ENCODE measurements at regions not wholly inside any gene's neighbourhood (a gene's known extent, or its start where the extent isn't known, plus 50 kb on each side); places are given as distances from the start of the nearest gene placed in this dataset.
A peak's percentile ranks its signal among the peaks of the same experiment; 100 is the strongest.

DNA sequence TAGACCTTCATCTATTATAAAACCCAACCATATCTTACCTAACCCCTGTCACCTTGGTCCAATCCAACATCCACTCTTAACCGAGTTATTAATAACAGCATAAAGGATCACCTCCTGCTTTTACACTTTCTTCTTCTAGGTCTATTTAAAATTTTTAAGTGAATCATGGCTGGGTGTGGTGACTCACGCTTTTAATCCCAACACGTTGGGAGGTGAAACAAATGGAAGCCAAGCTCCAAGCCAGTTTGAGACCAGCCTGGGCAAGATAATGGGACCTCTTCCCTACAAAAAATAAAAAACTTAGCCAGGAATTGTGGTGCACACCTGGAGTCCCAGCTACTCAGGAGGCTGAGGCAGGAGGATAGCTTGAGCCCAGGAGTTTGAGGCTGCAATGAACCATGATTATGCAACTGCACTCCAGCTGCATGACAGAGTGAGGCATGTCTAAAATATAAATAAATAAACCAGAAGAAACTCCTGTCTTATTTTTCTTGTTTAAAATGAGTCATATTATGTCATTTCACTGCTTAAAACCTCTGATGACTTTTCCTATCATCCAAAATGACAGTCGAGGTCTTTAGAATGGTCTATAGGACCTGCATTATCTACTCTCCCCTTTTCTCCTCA, 188.4 kb downstream of the GASK1B start:
- no peaks in the 10 kb centered on the region for H3K36me3 ChIP-seq
- intact Hi-C loops (cut with DNase I; ENCODE audit: low total_unique reads), result no loop called here
- H3K27ac ChIP-seq, result no peak overlapping the region
- no peaks in the 10 kb centered on the region for H3K27me3 ChIP-seq
- H3K4me1 ChIP-seq, result no peaks in the 10 kb centered on the region
- TF ChIP-seq, protein P1, sequence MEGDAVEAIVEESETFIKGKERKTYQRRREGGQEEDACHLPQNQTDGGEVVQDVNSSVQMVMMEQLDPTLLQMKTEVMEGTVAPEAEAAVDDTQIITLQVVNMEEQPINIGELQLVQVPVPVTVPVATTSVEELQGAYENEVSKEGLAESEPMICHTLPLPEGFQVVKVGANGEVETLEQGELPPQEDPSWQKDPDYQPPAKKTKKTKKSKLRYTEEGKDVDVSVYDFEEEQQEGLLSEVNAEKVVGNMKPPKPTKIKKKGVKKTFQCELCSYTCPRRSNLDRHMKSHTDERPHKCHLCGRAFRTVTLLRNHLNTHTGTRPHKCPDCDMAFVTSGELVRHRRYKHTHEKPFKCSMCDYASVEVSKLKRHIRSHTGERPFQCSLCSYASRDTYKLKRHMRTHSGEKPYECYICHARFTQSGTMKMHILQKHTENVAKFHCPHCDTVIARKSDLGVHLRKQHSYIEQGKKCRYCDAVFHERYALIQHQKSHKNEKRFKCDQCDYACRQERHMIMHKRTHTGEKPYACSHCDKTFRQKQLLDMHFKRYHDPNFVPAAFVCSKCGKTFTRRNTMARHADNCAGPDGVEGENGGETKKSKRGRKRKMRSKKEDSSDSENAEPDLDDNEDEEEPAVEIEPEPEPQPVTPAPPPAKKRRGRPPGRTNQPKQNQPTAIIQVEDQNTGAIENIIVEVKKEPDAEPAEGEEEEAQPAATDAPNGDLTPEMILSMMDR (IDR thresholded peaks at IDR 0.05), result no peak
- TF ChIP-seq POLR2AphosphoS5 (IDR thresholded peaks at IDR 0.05), result no peak
- TF ChIP-seq POLR2A (IDR thresholded peaks at IDR 0.05), result no peak
- DNase-seq (ENCODE audit: low spot score in 2 of 2), result no peak
- no peaks in the 10 kb centered on the region for H3K9me3 ChIP-seq
- H3K4me3 ChIP-seq, result no peak overlapping the region

DNA sequence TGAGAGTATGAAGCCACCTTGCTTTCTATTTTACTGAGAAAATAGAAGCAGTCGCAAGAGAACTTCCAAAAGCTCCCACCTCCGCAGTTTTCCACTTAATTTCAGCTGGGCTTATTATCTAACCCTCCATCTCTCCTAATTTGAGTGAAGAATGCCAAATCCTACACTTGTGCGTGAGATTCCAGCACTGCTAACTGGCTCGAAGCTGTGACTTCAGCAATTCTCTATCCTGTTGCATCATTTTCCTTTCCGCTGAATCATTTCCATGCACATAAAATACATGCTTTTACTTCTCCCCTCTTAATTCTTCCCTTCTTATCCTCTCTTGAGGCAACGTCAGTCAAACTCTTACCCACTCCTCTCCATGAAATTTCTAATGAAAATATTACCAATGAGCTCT, 189.5 kb downstream of the GASK1B start:
- intact Hi-C loops (cut with DNase I; ENCODE audit: low total_unique reads), result no loop called here
- H3K4me3 ChIP-seq, result no peak overlapping the region
- H3K9me3 ChIP-seq, result no peaks in the 10 kb centered on the region
- no peak for DNase-seq (ENCODE audit: low spot score in 2 of 2)
- H3K27ac ChIP-seq, result no peak overlapping the region
- H3K36me3 ChIP-seq, result no peaks in the 10 kb centered on the region
- H3K27me3 ChIP-seq, result no peaks in the 10 kb centered on the region
- no peak for TF ChIP-seq POLR2AphosphoS5 (IDR thresholded peaks at IDR 0.05)
- TF ChIP-seq, protein P1 (IDR thresholded peaks at IDR 0.05), result no peak
- TF ChIP-seq POLR2A (IDR thresholded peaks at IDR 0.05), result no peak
- H3K4me1 ChIP-seq, result no peaks in the 10 kb centered on the region

DNA sequence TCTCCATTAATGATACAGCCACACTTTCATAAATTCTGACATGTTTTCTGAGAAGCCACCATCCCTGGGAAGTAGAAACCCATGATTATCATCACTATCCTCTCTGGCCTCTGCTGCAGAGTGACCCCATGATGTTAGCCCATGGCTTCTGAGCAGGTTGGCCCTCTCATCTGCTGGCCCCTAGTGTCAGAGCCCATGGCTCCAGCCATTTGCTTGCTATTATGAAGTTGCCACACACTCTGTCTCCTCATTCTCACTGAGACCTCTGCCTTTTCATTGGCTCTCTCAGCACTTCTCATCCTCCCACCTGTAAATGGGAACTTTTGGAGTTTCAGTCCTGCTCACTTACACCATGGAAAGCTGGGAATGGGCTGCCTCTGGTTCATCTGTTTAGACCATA, 192.7 kb downstream of the GASK1B start:
- Histone ChIP-seq H3K9me3 (no peaks in the 10 kb centered on the region), H3K4me3 (no peak overlapping the region), H3K27me3 (no peaks in the 10 kb centered on the region), H3K27ac (no peak overlapping the region), H3K36me3 (no peaks in the 10 kb centered on the region), H3K4me1 (no peaks in the 10 kb centered on the region)
- intact Hi-C loops (cut with DNase I; ENCODE audit: low total_unique reads), result no loop called here
- no peak for TF ChIP-seq POLR2AphosphoS5 (IDR thresholded peaks at IDR 0.05)
- no peak for DNase-seq (ENCODE audit: low spot score in 2 of 2)

DNA sequence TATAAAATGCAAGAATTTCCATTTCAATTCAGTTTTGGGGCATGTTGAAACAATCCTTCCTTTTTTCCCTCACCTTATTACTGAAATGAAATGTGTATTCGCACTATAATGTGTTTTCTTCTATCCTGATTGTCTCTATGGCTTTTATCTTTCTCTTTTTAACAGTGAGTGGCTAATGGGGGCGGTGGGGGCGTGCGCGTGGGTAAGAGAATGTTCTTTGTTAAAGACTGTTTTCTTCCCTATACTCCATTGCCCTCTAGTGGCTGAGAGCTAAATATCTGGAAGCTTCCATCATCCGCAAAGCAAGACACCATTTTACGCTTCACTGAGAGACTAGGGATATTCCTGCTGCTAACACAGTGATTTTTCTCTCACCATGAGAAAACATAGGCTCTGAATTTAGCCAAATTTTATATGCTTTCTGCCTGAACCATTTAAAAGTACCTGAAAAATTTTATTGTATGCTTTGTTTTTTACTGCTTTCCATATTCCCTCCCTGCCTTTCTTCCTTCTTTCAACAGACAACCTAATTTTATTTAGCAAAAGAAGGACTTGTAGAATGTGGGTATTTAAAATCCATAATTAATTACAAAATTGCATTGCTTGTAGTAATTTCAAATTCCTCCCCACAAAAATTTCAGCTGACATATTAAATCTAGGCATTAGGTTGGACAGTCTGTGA, 194.0 kb downstream of the GASK1B start:
- Histone ChIP-seq H3K4me3 (peak overlapping the region in 1 of 3 donors; percentile 44), H3K36me3 (no peaks in the 10 kb centered on the region), H3K27ac (no peak overlapping the region), H3K9me3 (no peaks in the 10 kb centered on the region), H3K4me1 (no peaks in the 10 kb centered on the region), H3K27me3 (no peaks in the 10 kb centered on the region)
- intact Hi-C loops (cut with DNase I; ENCODE audit: low total_unique reads), result loop anchor here (10.0 kb wide), 1 partner anchor 754 kb away; the partner anchor contains the start of gene GRIA2
- no peak for TF ChIP-seq POLR2AphosphoS5 (IDR thresholded peaks at IDR 0.05)
- TF ChIP-seq, protein P1 (IDR thresholded peaks at IDR 0.05), result peak; percentile 78 to 91 (median 80)
- DNase-seq (ENCODE audit: low spot score in 2 of 2), result no peak

DNA sequence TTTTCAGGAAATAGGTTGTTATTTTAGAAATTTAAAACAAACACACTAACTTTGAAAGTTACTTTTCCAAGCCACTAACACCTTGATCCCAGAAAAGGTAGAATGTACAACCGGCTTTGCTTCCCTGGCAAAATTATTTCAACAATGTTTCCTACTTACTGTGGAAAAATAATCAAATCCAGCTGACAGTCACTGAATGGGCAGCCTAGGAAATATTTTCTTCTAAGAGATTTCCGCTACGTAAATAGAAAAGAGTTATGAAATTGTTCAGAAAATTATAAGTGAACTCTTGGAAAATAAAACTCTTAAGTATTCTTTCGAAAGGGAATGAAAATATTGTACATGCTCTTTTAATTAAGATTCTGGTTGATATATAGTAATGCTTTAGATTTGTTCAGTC, 195.7 kb downstream of the GASK1B start:
- Histone ChIP-seq H3K9me3 (no peaks in the 10 kb centered on the region), H3K27me3 (no peaks in the 10 kb centered on the region), H3K4me3 (no peak overlapping the region), H3K27ac (no peak overlapping the region), H3K4me1 (no peaks in the 10 kb centered on the region), H3K36me3 (no peaks in the 10 kb centered on the region)
- DNase-seq (ENCODE audit: low spot score in 2 of 2), result no peak
- TF ChIP-seq POLR2A (IDR thresholded peaks at IDR 0.05) (no peak), POLR2AphosphoS5 (IDR thresholded peaks at IDR 0.05) (no peak)
- TF ChIP-seq, protein P1 (IDR thresholded peaks at IDR 0.05), result no peak
- intact Hi-C loops (cut with DNase I; ENCODE audit: low total_unique reads), result loop anchor here (10.0 kb wide), 1 partner anchor 752 kb away; the partner anchor contains the start of gene GRIA2
